HT-29 (cell line): ENCODE measurements at regions not wholly inside any gene's neighbourhood (a gene's known extent, or its start where the extent isn't known, plus 50 kb on each side); places are given as distances from the start of the nearest gene placed in this dataset.

Source experiments
- DNase-seq: peaks from one replicate; pipeline ENCODE4 v3.0.0-alpha.2; 2015; ENCODE audit warnings: low spot score

GRCh38 chr5:31049461-31049860 is 144.0 kb upstream of the CDH6 start:
- DNase-seq, result no peak

GRCh38 chr5:31048282-31049270 is 144.9 kb upstream of the CDH6 start:
- no peak for DNase-seq

GRCh38 chr5:31047621-31048020 is 145.9 kb upstream of the CDH6 start:
- DNase-seq, result no peak

GRCh38 chr5:31047007-31047406 is 146.5 kb upstream of the CDH6 start:
- DNase-seq, result no peak

GRCh38 chr5:31036411-31036810 is 157.1 kb upstream of the CDH6 start:
- DNase-seq, result no peak

- DNase-seq, result no peak
Measured at GRCh38 chr5:31033295-31033694, 160.2 kb upstream of the CDH6 start.

GRCh38 chr5:31029925-31030324 is 163.6 kb upstream of the CDH6 start:
- peak; percentile 5 for DNase-seq

GRCh38 chr5:31027721-31028120 is 165.8 kb upstream of the CDH6 start:
- peak; percentile 8 for DNase-seq

GRCh38 chr5:31023105-31023504 is 170.4 kb upstream of the CDH6 start:
- no peak for DNase-seq

- no peak for DNase-seq
Measured at GRCh38 chr5:31021181-31021624, 172.3 kb upstream of the CDH6 start.

GRCh38 chr5:31008231-31008630 is 185.3 kb upstream of the CDH6 start:
- no peak for DNase-seq

GRCh38 chr5:31007672-31008071 is 185.8 kb upstream of the CDH6 start:
- DNase-seq, result no peak

- no peak for DNase-seq
Measured at GRCh38 chr5:31000287-31000686, 193.2 kb upstream of the CDH6 start.

GRCh38 chr5:30997681-30998080 is 195.8 kb upstream of the CDH6 start:
- no peak for DNase-seq

GRCh38 chr5:30994902-30995301 is 198.6 kb upstream of the CDH6 start:
- no peak for DNase-seq

GRCh38 chr5:30994176-30994575 is 199.3 kb upstream of the CDH6 start:
- DNase-seq, result no peak

- no peak for DNase-seq
Measured at GRCh38 chr5:30991462-30991861, 202.0 kb upstream of the CDH6 start.

GRCh38 chr5:30981576-30981975 is 211.9 kb upstream of the CDH6 start:
- no peak for DNase-seq

- no peak for DNase-seq
Measured at GRCh38 chr5:30968971-30969370, 224.5 kb upstream of the CDH6 start.

GRCh38 chr5:30960036-30960435 is 233.4 kb upstream of the CDH6 start:
- DNase-seq, result no peak

- no peak for DNase-seq
Measured at GRCh38 chr5:30959238-30959637, 234.2 kb upstream of the CDH6 start.

- DNase-seq, result no peak
Measured at GRCh38 chr5:30957591-30957990, 235.9 kb upstream of the CDH6 start.

- no peak for DNase-seq
Measured at GRCh38 chr5:30956251-30956650, 237.2 kb upstream of the CDH6 start.
